Uterus (tissue), 3 donors: ENCODE measurements at regions not wholly inside any gene's neighbourhood (a gene's known extent, or its start where the extent isn't known, plus 50 kb on each side); places are given as distances from the start of the nearest gene placed in this dataset.

ENCODE experiments used
- DNase-seq, 2 donors: peaks; one replicate each; pipeline ENCODE4 v3.0.0-alpha.2; 2019 to 2020
- H3K27ac ChIP-seq, 2 donors: fragments of 200-600 bp; sonication (generic); 1 replicate in 1 of 2; 2 replicates in 1 of 2; pipeline ENCODE4 v1.5.1; 2016 to 2018
- H3K27me3 ChIP-seq, 2 donors: fragments of 200-600 bp; sonication (generic); one replicate each; pipeline ENCODE4 v1.5.1; 2018 to 2019; ENCODE audit warnings: control low read depth in 1 of 2
- H3K36me3 ChIP-seq, 2 donors: fragments of 200-600 bp; sonication (generic); one replicate each; pipeline ENCODE4 v1.5.1; 2019; ENCODE audit warnings: control low read depth in 1 of 2
- H3K4me1 ChIP-seq, 2 donors: fragments of 200-600 bp; sonication (generic); one replicate each; pipeline ENCODE4 v1.5.1; 2018 to 2019; ENCODE audit warnings: control low read depth in 1 of 2
- H3K4me3 ChIP-seq, 2 donors: fragments of 200-600 bp; sonication (generic); 1 replicate in 1 of 2; 2 replicates in 1 of 2; pipeline ENCODE4 v1.5.1; 2018 to 2019; ENCODE audit warnings: mild to moderate bottlenecking in 1 of 2
- H3K9me3 ChIP-seq, 2 donors: fragments of 200-600 bp; sonication (generic); one replicate each; pipeline ENCODE4 v1.5.1; 2019; ENCODE audit warnings: control low read depth in 1 of 2
- CTCF ChIP-seq, 4 experiments: fragments of 200-600 bp in 2 of 4; fragments of 450-650 bp in 2 of 4; sonication (generic) in 2 of 4; IDR thresholded peaks; one replicate each; pipeline ENCODE4 v1.5.1; 2016 to 2019; ENCODE audit warnings: antibody characterized with exemption in 4 of 4, mild to moderate bottlenecking in 2 of 4, moderate library complexity in 1 of 4
- POLR2A ChIP-seq, 2 donors: fragments of 450-650 bp; IDR thresholded peaks; one replicate each; pipeline ENCODE4 v1.6.1; 2016; ENCODE audit warnings: antibody characterized with exemption in 2 of 2, mild to moderate bottlenecking in 1 of 2, moderate library complexity in 1 of 2
- intact Hi-C: fragments of 100-400 bp; cut with DNase I; formaldehyde crosslinking; loops from one replicate; pipeline ENCODE4 v1.15.1; 2023; ENCODE audit warnings: low total_unique reads
- donor health status: DM: yes; HTN: yes; CAD: no.

GRCh38 chr13:65638572-65639168, 1591.5 kb downstream of the PCDH9 start:
- Histone ChIP-seq H3K36me3 (no peaks in the 10 kb centered on the region), H3K27ac (no peak overlapping the region), H3K4me3 (no peak overlapping the region), H3K9me3 (no peaks in the 10 kb centered on the region), H3K4me1 (no peaks in the 10 kb centered on the region), H3K27me3 (no peaks in the 10 kb centered on the region)
- intact Hi-C loops = no loop called here
- TF ChIP-seq POLR2A (IDR thresholded peaks at IDR 0.05) (no peak), CTCF (IDR thresholded peaks at IDR 0.05) (peak in 2 of 4 experiments; percentile 7 to 20)
- DNase-seq = no peak

- DNase-seq = no peak
- no peak overlapping the region for H3K4me3 ChIP-seq
- no peak overlapping the region for H3K27ac ChIP-seq
These were observed 1596.3 kb downstream of the PCDH9 start for GRCh38 chr13:65633806-65634205.

GRCh38 chr13:65631078-65631477, 1599.1 kb downstream of the PCDH9 start:
- TF ChIP-seq POLR2A (IDR thresholded peaks at IDR 0.05) (no peak), CTCF (IDR thresholded peaks at IDR 0.05) (no peak)
- intact Hi-C loops = no loop called here
- Histone ChIP-seq H3K36me3 (no peaks in the 10 kb centered on the region), H3K27ac (no peak overlapping the region), H3K4me3 (no peak overlapping the region), H3K4me1 (no peaks in the 10 kb centered on the region), H3K9me3 (no peaks in the 10 kb centered on the region), H3K27me3 (no peaks in the 10 kb centered on the region)
- no peak for DNase-seq

More at GRCh38 chr13:65633806-65634205, 1596.3 kb downstream of the PCDH9 start:
- no peaks in the 10 kb centered on the region for H3K36me3 ChIP-seq
- no peaks in the 10 kb centered on the region for H3K4me1 ChIP-seq
- intact Hi-C loops = no loop called here
- H3K27me3 ChIP-seq = no peaks in the 10 kb centered on the region
- H3K9me3 ChIP-seq = no peaks in the 10 kb centered on the region
- TF ChIP-seq CTCF (IDR thresholded peaks at IDR 0.05) (no peak), POLR2A (IDR thresholded peaks at IDR 0.05) (no peak)

- H3K4me1 ChIP-seq = no peaks in the 10 kb centered on the region
- intact Hi-C loops = no loop called here
- no peaks in the 10 kb centered on the region for H3K36me3 ChIP-seq
- H3K4me3 ChIP-seq = no peak overlapping the region
- H3K27me3 ChIP-seq = no peaks in the 10 kb centered on the region
- TF ChIP-seq POLR2A (IDR thresholded peaks at IDR 0.05) (no peak), CTCF (IDR thresholded peaks at IDR 0.05) (no peak)
- H3K9me3 ChIP-seq = no peaks in the 10 kb centered on the region
- no peak for DNase-seq
- no peak overlapping the region for H3K27ac ChIP-seq
These were observed 1600.2 kb downstream of the PCDH9 start for GRCh38 chr13:65629926-65630325.

- intact Hi-C loops = no loop called here
These were observed 1607.0 kb downstream of the PCDH9 start for GRCh38 chr13:65623148-65623547.

More at GRCh38 chr13:65623148-65623547, 1607.0 kb downstream of the PCDH9 start:
- no peak for TF ChIP-seq POLR2A (IDR thresholded peaks at IDR 0.05)
- no peak for TF ChIP-seq CTCF (IDR thresholded peaks at IDR 0.05)
- Histone ChIP-seq H3K36me3 (no peaks in the 10 kb centered on the region), H3K27me3 (no peaks in the 10 kb centered on the region), H3K4me1 (no peaks in the 10 kb centered on the region), H3K27ac (no peak overlapping the region), H3K4me3 (no peak overlapping the region), H3K9me3 (no peaks in the 10 kb centered on the region)
- DNase-seq = no peak
